ENCODE measurements at regions not wholly inside any gene's neighbourhood (a gene's known extent, or its start where the extent isn't known, plus 50 kb on each side); places are given as distances from the start of the nearest gene placed in this dataset.

DNA sequence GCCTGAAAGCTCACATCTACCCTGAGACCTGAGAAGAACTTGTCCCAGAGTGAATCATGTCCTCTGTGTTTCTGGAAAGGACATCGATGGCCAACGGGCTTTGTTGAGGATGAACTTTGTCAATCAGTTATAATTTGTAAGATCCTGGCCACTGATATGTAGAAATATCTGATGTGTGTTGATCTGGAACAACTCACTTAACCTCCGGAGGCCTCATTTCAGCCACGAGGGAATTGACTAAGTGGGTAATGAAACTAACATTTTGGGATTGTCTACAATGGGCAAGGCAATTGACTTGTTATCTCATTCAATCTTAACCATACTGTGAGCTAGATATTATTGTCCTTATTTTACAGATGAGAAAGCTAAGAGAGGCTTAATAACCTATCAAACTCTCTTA, 468.1 kb upstream of the NRP1 start:
- TF ChIP-seq, protein P1, sequence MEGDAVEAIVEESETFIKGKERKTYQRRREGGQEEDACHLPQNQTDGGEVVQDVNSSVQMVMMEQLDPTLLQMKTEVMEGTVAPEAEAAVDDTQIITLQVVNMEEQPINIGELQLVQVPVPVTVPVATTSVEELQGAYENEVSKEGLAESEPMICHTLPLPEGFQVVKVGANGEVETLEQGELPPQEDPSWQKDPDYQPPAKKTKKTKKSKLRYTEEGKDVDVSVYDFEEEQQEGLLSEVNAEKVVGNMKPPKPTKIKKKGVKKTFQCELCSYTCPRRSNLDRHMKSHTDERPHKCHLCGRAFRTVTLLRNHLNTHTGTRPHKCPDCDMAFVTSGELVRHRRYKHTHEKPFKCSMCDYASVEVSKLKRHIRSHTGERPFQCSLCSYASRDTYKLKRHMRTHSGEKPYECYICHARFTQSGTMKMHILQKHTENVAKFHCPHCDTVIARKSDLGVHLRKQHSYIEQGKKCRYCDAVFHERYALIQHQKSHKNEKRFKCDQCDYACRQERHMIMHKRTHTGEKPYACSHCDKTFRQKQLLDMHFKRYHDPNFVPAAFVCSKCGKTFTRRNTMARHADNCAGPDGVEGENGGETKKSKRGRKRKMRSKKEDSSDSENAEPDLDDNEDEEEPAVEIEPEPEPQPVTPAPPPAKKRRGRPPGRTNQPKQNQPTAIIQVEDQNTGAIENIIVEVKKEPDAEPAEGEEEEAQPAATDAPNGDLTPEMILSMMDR (IDR thresholded peaks at IDR 0.05), result no peak
- no peak for TF ChIP-seq POLR2A (IDR thresholded peaks at IDR 0.05)
